HG02885 (cell line): ENCODE measurements at regions not wholly inside any gene's neighbourhood (a gene's known extent, or its start where the extent isn't known, plus 50 kb on each side); places are given as distances from the start of the nearest gene placed in this dataset.
"Not testable (repeated sequence)": the region's sequence is repeated elsewhere in the genome, so short reads cannot be mapped to it uniquely, and the experiment has no call there.

Source experiments
- ATAC-seq: cut with Tn5 transposase; IDR thresholded peaks from one replicate; pipeline ENCODE4 v1.9.1; 2021; ENCODE audit warnings: mild to moderate bottlenecking; ENCODE audit not compliant: unreplicated experiment, poor library complexity

DNA sequence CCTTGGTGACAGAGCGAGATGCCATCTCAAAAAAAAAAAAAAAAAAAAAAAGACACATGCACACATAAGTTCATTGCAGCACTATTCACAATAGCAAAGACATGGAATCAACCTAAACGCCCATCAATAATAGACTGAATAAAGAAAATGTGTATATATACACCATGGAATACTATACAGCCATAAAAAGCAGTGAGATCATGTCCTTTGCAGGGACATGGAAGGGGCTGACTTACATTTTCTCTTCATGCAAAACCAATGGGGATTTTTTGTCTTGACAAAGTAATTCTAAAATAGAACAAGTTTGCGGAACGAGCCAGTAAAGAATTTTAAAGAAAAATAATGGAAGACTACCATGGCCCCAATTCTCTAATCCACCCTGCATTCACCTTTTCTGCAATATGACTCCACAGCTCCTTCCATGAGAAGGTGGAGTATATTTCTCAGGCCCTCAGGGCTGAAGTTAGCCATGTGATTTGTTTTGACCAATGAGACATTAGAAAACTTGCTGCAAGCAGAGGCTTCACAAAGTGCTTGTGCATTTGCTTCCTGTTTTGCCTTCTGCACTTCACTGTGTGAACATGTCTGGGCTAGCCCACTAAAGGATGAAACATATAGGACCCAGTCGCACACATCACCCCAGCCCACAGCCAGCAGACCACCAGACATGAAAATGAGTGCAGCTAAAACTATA is 78.8 kb upstream of the NR5A2 start:
- no peak for ATAC-seq

DNA sequence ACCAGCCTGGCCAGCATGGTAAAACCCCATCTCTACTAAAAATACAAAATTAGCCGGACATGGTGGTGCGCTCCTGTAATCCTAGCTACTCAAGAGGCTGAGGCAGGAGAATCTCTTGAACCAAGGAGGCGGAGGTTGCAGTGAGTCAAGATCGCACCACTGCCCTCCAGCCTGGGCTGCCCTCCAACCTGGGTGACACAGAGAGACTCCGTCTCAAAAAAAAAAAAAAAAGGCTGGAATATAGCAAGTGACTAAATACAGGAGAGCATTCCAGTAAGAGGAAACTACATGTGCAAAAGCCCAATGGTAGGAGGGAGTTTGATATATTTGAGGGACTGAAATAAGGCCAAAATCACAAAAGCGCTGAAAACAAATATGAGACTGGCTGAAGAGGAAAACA is 76.5 kb upstream of the NR5A2 start:
- ATAC-seq = not testable (repeated sequence)

DNA sequence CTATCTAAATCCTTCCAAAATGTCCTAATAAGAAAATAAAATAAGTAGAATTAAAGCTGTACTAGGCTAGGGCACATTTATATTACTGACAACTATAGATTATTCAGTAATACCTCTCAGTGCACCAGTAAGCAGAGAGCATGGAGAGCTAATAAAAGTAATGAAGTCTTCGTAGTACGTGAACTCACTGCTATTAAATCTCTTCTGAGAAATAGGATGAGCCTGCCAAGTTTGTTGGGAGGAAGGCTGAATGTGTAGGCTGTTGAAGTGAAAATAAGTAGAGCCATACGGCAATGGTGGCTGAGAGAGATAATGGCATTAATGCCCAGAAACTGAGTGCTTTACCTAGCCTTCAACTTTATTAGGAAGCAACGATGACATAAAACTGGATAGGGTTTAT is 73.9 kb upstream of the NR5A2 start:
- no peak for ATAC-seq

DNA sequence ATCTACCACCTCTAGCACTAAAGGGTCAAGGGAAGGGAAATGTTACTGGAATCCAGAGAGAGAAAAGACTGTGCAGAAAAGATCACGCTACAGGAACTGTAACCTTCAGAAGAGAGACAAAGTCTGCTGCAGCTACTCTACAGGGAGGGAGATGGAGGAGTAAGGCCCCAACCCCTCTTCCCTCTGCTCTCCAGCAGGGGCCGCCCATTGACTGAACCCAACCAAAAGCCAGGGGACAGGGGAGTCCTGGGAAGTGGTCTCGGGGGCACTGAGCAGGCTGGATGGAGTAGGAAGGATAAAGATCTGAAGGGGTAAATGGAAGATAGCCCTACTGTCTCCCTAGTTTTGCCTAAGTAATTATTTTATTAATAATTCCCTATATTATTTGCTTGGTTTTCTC is 72.8 kb upstream of the NR5A2 start:
- ATAC-seq = peak; percentile 50

DNA sequence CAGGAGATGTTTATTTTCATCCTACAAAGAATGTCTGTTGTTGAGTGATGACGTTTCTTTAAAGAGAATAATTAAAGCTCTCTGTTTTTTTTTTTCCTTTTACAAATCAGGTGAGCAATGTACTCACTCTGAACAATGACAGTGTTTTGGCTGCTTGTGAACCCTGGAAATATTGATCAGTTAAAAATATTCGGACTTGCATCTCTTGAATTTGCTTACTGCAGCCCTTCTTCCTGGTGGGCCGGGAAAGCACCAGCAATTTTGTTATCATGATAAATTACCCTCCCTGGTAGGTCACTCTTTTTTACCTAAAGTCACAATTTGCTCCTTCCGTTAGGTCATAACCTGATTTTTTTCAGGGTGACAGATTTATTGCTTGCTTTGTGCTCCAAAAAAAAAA is 72.3 kb upstream of the NR5A2 start:
- ATAC-seq = no peak

DNA sequence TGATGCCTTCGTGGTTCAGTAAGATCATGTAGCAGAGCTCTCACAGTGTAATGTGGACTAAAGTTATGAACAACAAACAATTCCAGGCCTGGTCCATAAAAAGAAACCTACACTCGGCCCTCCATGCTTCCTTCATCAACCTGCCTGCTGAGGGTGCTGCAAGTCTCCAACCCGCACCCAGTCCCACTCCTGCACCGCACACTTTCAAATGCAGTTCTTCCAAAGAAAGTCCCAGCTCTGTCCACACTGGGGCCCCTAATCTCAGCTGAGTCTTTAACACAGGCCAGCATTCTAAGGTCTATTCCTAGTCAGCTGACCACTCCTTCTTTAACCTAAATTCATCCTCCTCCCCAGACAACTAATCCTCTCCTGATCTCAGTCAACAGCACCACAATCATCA is 71.5 kb upstream of the NR5A2 start:
- no peak for ATAC-seq

DNA sequence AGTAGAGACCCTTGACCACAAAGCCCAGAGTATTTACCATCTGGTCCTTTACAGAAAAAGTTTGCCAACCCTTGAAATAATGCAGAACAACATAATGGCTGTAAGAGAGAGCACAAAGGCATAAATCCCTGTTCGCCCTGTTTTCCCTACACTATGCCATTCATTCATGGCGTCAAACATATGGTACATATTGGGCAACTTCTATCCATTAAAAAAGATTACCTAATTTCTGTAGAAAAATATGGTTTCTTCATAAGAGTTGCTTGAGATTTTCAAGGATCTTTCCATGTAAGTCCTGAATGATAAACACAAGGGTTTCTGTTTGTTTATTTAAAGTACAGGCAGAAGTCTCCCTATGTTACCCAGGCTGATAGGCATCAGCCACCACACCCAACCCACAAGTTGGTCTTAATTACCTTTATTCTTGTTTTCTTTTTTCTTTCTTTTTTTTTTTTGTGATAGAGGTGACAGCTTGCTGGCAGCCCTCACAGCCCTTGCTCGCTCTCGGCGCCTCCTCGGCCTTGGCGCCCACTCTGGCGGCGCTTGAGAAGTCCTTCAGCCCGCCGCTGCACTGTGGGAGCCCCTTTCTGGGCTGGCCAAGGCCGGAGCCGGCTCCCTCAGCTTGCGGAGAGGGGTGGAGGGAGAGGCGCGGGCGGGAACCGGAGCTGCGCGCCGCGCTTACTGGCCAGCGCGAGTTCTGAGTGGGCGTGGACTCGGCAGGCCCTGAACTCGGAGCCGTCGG is 68.3 kb upstream of the NR5A2 start:
- no peak for ATAC-seq

DNA sequence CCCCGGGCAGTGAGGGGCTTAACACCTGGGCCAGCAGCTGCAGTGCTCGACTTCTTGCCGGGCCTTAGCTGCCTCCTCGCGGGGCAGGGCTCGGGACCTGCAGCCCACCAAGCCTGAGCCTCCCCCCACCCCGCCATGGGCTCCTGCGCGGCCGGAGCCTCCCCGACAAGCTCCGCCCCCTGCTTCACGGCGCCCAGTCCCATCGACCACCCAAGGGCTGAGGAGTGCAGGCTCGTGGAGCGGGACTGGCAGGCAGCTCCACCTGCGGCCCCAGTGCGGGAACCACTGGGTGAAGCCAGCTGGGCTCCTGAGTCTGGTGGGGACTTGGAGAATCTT is 67.8 kb upstream of the NR5A2 start:
- no peak for ATAC-seq

DNA sequence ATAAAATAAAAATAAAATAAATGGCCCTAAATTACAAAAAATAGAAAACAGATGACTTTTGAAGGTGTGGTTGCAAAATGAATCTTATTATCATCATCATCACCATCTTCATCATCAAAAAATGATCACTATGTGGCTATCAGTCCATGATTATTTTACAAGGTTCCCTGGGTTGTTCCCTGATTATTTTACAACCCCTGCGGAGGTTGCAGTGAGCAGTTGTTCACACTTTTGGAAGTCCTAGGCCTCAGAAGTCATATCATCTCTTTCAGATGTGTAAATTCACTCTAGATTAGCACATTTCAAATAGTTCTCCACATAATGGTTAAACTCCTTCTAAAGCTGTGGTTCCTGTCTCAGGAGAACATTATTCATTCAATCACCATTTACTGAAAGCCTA is 57.4 kb upstream of the NR5A2 start:
- no peak for ATAC-seq

DNA sequence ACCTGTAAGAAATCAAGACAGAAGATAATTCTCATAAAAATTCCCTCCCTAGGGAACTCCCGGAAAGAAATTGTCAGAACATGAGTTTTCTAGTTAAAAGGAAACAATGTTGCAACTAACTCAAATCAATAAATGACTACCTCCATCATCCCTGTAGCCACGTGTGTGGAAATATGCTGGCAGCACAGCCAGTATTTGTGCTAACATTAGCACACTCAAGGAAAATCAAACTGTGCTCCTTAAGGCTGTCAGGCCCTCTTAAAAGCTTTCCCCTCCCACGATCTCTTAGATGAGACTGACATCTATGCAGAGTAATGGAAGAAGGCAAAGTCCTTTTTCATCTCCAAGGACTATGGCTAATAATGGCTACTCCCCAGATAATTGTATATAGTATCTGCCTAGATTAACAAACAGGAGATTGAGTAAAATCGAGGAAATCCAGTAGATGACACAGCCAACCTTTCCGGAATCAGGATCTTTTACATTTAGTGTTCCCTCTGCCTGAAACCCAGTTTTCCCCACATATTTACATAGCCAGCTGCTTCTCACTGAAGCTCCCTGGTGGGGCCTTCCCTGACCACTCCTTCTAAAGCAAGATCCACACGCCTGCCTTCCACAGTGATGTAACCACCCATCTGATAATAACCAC is 50.9 kb upstream of the NR5A2 start:
- ATAC-seq = no peak
